Kidney (tissue), 13 donors: ENCODE measurements at regions not wholly inside any gene's neighbourhood (a gene's known extent, or its start where the extent isn't known, plus 50 kb on each side); places are given as distances from the start of the nearest gene placed in this dataset.

Experiments
- DNase-seq, 5 donors: peaks; one replicate each; pipeline ENCODE4 v3.0.0-alpha.2; 2013 to 2020
- FAIRE-seq: peaks from 2 replicates; lab custom pipeline; 2012; peaks lifted over from hg19 to GRCh38; lab: Jason Lieb, UNC
- H3K27ac ChIP-seq, 2 donors: one replicate each; pipeline ENCODE4 v1.7.0; 2013; ENCODE audit warnings: low read depth in 2 of 2, low read length in 2 of 2, inconsistent platforms in 1 of 2
- H3K27me3 ChIP-seq: one replicate; pipeline ENCODE4 v1.7.1; 2013; ENCODE audit warnings: low read length, inconsistent platforms; ENCODE audit not compliant: control insufficient read depth, insufficient read depth
- H3K36me3 ChIP-seq, 3 donors: one replicate each; pipeline versions ENCODE4 v1.7.0 to v1.7.1; 2013; ENCODE audit warnings: low read length in 3 of 3, control low read depth in 1 of 3, inconsistent platforms in 1 of 3; ENCODE audit not compliant: insufficient read depth in 3 of 3, control insufficient read depth in 2 of 3
- H3K4me1 ChIP-seq, 3 donors: one replicate each; pipeline versions ENCODE4 v1.7.0 to v1.7.1; 2013; ENCODE audit warnings: low read length in 3 of 3, inconsistent platforms in 1 of 3, low read depth in 1 of 3; ENCODE audit not compliant: control insufficient read depth in 2 of 3, insufficient read depth in 2 of 3
- H3K4me3 ChIP-seq, 3 donors: one replicate each; pipeline versions ENCODE4 v1.7.0 to v1.8.1; 2013; ENCODE audit warnings: low read length in 3 of 3, control low read depth in 1 of 3, inconsistent platforms in 1 of 3
- H3K9ac ChIP-seq, 3 donors: one replicate each; pipeline versions ENCODE4 v1.7.0 to v1.7.1; 2013; ENCODE audit warnings: low read length in 3 of 3, control low read depth in 1 of 3, inconsistent platforms in 1 of 3
- H3K9me3 ChIP-seq, 3 donors: one replicate each; pipeline versions ENCODE4 v1.7.0 to v1.7.1; 2013; ENCODE audit warnings: low read length in 3 of 3, control low read depth in 1 of 3, inconsistent platforms in 1 of 3; ENCODE audit not compliant: control insufficient read depth in 2 of 3, insufficient read depth in 1 of 3
- CTCF ChIP-seq: IDR thresholded peaks from 3 replicates; pipeline ENCODE4 v1.5.1; 2012; ENCODE audit warnings: mild to moderate bottlenecking, moderate library complexity, borderline replicate concordance; ENCODE audit not compliant: insufficient read depth; ENCODE audit errors: extremely low read depth
- intact Hi-C: fragments of 100-400 bp; cut with DNase I; formaldehyde crosslinking; loops from one replicate; pipeline ENCODE4 v1.11.1; 2022
- donor health status: control.
- donor health status: control.
- donor health status: control.
- donor health status: control.
- donor health status: control.
- donor health status: DM: yes; HTN: yes; CAD: no.
- donor health status: Normal renal cell carcinoma (clear cell type).

GRCh38 chr4:135840781-135841180 lies 1639.2 kb upstream of the PABPC4L start:
- Histone ChIP-seq H3K27ac (no peak overlapping the region), H3K4me3 (no peak overlapping the region), H3K4me1 (no peaks in the 10 kb centered on the region), H3K36me3 (no peaks in the 10 kb centered on the region), H3K27me3 (no peaks in the 10 kb centered on the region), H3K9me3 (no peaks in the 10 kb centered on the region), H3K9ac (no peak overlapping the region)
- FAIRE-seq: no peak
- no peak for TF ChIP-seq CTCF
- intact Hi-C loops: no loop called here
- no peak for DNase-seq

GRCh38 chr4:135839712-135840111 lies 1638.1 kb upstream of the PABPC4L start:
- no peak for DNase-seq
- no peak overlapping the region for H3K4me3 ChIP-seq
- FAIRE-seq: no peak
- no peaks in the 10 kb centered on the region for H3K4me1 ChIP-seq
- H3K9ac ChIP-seq: no peak overlapping the region
- H3K36me3 ChIP-seq: no peaks in the 10 kb centered on the region
- TF ChIP-seq CTCF: no peak
- H3K9me3 ChIP-seq: no peaks in the 10 kb centered on the region
- no peak overlapping the region for H3K27ac ChIP-seq
- no peaks in the 10 kb centered on the region for H3K27me3 ChIP-seq
- intact Hi-C loops: no loop called here

- Histone ChIP-seq H3K27me3 (no peaks in the 10 kb centered on the region), H3K9me3 (no peaks in the 10 kb centered on the region), H3K4me1 (no peaks in the 10 kb centered on the region), H3K27ac (no peak overlapping the region), H3K4me3 (no peak overlapping the region), H3K9ac (no peak overlapping the region), H3K36me3 (no peaks in the 10 kb centered on the region)
- intact Hi-C loops: no loop called here
- TF ChIP-seq CTCF: no peak
- DNase-seq (peak in 1 of 5 donors; percentile 0), FAIRE-seq (no peak)
Measured at GRCh38 chr4:135838889-135839288, 1637.3 kb upstream of the PABPC4L start.

GRCh38 chr4:135834471-135834870 lies 1632.9 kb upstream of the PABPC4L start:
- H3K9me3 ChIP-seq: no peaks in the 10 kb centered on the region
- no peak overlapping the region for H3K4me3 ChIP-seq
- no peak overlapping the region for H3K9ac ChIP-seq
- no peaks in the 10 kb centered on the region for H3K27me3 ChIP-seq
- intact Hi-C loops: no loop called here
- no peaks in the 10 kb centered on the region for H3K4me1 ChIP-seq
- no peak for TF ChIP-seq CTCF
- FAIRE-seq (no peak), DNase-seq (no peak)
- H3K36me3 ChIP-seq: no peaks in the 10 kb centered on the region
- no peak overlapping the region for H3K27ac ChIP-seq
